Activated CD4-positive, alpha-beta memory T cell treated with anti-CD3 and anti-CD28 coated beads for 36 hours (primary cell): ENCODE measurements at regions not wholly inside any gene's neighbourhood (a gene's known extent, or its start where the extent isn't known, plus 50 kb on each side); places are given as distances from the start of the nearest gene placed in this dataset.
"Not testable (repeated sequence)": the region's sequence is repeated elsewhere in the genome, so short reads cannot be mapped to it uniquely, and the experiment has no call there.

Experiments
- CTCF ChIA-PET: fragments of 350-600 bp; sonication (Branson Sonifier 250); formaldehyde crosslinking; loops from one replicate; lab custom pipeline; 2021; ENCODE audit warnings: antibody characterized with exemption, inconsistent platforms; lab: Charles Lee
- POLR2A ChIA-PET: fragments of 350-600 bp; sonication (Branson Sonifier 250); formaldehyde crosslinking; loops from one replicate; lab custom pipeline; 2021; ENCODE audit warnings: antibody characterized with exemption; lab: Charles Lee
- DNase-seq: peaks from one replicate; pipeline ENCODE4 v3.0.0-alpha.2; 2020
- H3K27ac Mint-ChIP-seq: one replicate; pipeline ENCODE4 v1.8.0; 2021; ENCODE audit warnings: mixed read lengths
- H3K27me3 Mint-ChIP-seq: one replicate; pipeline ENCODE4 v1.8.0; 2021; ENCODE audit warnings: mixed read lengths
- H3K36me3 Mint-ChIP-seq: one replicate; pipeline ENCODE4 v1.8.0; 2021; ENCODE audit warnings: mixed read lengths
- H3K4me1 Mint-ChIP-seq: one replicate; pipeline ENCODE4 v1.8.0; 2021; ENCODE audit warnings: low read depth, mixed read lengths
- H3K4me3 Mint-ChIP-seq: one replicate; pipeline ENCODE4 v1.8.0; 2021; ENCODE audit warnings: mild to moderate bottlenecking, mixed read lengths
- H3K9me3 Mint-ChIP-seq: one replicate; pipeline ENCODE4 v1.8.0; 2021; ENCODE audit warnings: mixed read lengths
- intact Hi-C: fragments of 100-400 bp; cut with micrococcal nuclease; formaldehyde crosslinking; loops from one replicate; pipeline ENCODE4 v1.15.1; 2023

DNA sequence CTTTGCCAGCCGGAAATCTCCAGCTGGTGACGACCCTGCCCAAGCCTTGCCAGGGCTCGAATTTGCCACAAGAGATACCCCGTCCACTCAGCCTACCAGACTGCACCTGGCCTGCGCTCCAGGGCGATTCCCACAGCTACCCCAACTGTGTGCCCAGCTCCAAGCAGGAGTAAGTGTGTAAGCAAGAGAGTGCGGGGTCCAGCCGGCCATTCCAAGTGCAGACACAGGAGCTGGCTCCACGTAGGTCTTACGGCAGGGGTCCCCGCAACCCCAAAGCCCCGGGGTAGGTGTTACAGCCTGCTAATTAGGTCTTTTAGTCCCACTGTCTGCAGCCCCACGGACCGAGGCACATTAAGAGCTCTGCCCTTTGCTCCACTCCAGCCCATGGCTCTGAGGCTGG, 1305.2 kb downstream of the ARAP2 start:
- Mint-ChIP-seq H3K36me3 (no peaks in the 10 kb centered on the region), H3K9me3 (peaks cover under 1% of the 10 kb centered on the region), H3K27me3 (no peaks in the 10 kb centered on the region), H3K4me1 (no peaks in the 10 kb centered on the region), H3K27ac (no peak overlapping the region), H3K4me3 (no peak overlapping the region)
- CTCF ChIA-PET: no interaction called here
- intact Hi-C loops: no loop called here
- POLR2A ChIA-PET: no interaction called here
- DNase-seq: no peak

DNA sequence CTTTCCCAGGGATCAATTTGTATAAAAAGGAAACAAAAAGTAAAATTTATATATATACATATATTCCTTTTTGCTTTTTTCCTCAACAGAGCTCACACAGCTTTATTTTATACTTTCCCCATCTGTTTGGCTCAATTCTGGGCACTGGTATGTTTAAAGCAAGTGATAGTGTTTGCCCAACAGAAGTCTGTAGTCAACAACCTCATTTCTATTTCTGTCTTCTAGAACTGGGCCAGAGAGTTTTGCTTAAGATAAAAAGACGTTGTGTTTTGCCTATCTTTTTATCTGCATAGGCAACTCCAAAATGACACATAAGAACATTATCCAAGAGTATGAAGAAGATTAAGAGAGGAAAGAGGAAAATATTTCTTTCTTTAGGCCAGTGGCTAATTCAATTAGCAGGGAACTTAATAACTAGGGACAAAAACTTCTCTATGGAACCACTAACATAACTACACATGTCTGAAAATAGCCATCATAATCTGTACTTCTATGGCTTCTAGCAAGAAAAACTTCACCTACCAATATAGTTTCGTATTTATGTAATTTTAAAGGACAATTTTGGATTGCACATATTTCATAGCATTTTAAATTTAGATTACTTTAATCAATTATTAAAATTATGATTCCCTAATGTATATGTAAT, 1300.5 kb downstream of the ARAP2 start:
- ChIA-PET CTCF (no interaction called here), POLR2A (no interaction called here)
- Mint-ChIP-seq H3K9me3 (no peaks in the 10 kb centered on the region), H3K27ac (no peak overlapping the region), H3K4me1 (no peaks in the 10 kb centered on the region), H3K27me3 (no peaks in the 10 kb centered on the region), H3K4me3 (no peak overlapping the region), H3K36me3 (no peaks in the 10 kb centered on the region)
- no peak for DNase-seq
- intact Hi-C loops: no loop called here

DNA sequence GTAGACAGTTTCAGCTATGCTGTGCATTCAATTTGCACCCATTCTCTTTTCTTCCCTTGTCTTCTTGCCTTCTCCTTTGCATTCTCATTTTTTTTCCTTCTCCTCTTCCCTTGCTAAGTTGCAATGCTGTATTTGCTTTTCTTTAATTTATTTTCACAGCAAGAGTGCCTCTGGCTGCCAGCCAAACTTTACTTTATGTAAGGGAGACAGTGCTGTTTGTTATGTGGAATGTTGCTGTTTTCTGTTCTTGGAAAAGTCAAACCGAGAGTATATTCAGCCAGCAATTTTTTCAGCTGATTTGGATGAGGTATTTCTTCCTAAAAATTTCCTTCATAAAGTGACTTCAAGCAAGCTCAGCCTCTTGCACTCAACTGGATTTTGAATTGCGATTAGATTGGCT, 1293.4 kb downstream of the ARAP2 start:
- Mint-ChIP-seq H3K9me3 (peaks cover 6% of the 10 kb centered on the region), H3K4me3 (no peak overlapping the region), H3K4me1 (no peaks in the 10 kb centered on the region), H3K36me3 (no peaks in the 10 kb centered on the region), H3K27me3 (no peaks in the 10 kb centered on the region), H3K27ac (no peak overlapping the region)
- ChIA-PET POLR2A (no interaction called here), CTCF (no interaction called here)
- no peak for DNase-seq
- intact Hi-C loops: no loop called here

DNA sequence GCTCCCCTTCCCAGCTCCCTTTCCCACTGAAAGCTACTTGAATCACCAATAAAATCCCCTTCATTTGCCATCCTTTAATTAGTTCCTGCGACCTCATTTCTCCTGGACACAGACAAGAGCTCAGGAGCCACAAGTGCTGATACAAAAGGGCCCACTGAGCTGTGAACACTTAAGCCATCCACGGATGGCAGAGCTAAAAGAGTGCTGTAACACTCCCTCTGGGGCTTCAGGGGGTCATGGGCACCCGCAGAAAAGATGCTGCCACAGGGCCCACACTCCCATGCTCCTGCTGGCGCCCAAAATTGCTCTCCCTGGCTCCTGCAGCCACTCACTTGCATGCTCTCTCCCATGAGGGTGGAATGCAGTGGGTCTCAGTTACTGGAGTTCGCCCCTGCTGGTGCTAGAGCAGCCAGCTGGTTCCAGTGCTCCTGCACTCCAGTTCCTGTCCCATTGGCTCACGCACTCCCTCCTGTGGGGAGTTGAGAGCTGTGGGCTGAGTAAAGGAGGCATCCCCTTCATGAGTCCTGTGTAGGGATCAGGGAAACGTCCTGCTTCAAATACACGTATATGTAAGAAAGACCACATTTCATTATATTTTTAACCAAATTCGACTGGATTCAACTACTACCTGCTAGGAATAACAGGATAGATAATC, 1291.0 kb downstream of the ARAP2 start:
- ChIA-PET CTCF (no interaction called here), POLR2A (interaction anchor here (0.6 kb wide), 1 partner anchor 501 kb away, joined by 3 read pairs; no protein-coding TSS in a partner anchor)
- intact Hi-C loops: no loop called here
- Mint-ChIP-seq H3K27me3 (no peaks in the 10 kb centered on the region), H3K36me3 (no peaks in the 10 kb centered on the region), H3K4me1 (no peaks in the 10 kb centered on the region), H3K9me3 (peaks cover 10% of the 10 kb centered on the region), H3K4me3 (no peak overlapping the region), H3K27ac (no peak overlapping the region)
- no peak for DNase-seq

DNA sequence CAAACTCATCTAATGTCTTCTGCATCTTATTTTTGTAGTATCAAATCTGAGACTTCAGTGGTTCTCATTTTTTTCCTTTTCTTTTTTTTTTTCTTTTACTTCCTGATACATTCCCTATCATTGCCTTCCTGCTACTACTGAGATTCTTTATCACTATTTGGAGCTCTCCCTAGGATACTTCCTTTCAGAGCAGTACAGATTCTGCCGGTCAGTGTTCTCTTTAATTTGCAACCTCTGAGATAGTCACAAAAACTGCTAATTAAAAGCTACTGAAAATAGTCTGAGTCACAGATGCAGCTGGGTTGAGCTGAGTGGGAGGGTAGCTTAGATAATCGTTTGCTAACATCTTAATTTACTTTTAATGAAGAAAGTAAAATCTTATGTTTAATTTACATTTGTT, 1279.7 kb downstream of the ARAP2 start:
- H3K27ac Mint-ChIP-seq: no peak overlapping the region
- H3K9me3 Mint-ChIP-seq: peaks cover 8% of the 10 kb centered on the region
- POLR2A ChIA-PET: no interaction called here
- no peaks in the 10 kb centered on the region for H3K27me3 Mint-ChIP-seq
- CTCF ChIA-PET: no interaction called here
- H3K4me1 Mint-ChIP-seq: no peaks in the 10 kb centered on the region
- intact Hi-C loops: no loop called here
- DNase-seq: no peak
- no peak overlapping the region for H3K4me3 Mint-ChIP-seq
- no peaks in the 10 kb centered on the region for H3K36me3 Mint-ChIP-seq

DNA sequence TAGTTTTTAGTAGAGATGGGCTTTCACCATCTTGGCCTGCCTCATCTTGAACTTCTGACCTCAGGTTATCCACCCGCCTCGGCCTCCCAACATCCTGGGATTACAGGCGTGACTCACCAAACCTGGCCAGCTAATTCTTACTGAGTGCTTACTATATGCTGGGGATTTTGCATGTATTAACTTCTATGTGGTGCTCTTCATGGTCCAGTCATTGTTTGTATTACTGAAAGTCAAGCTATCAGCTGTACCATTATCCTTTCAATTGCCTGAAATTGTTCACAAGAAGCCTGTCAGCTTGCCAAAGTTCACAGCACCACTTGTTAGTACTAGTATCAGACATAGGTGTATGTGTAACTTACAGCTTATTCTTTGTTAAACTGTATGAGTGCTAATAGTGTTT, 1272.1 kb downstream of the ARAP2 start:
- intact Hi-C loops: no loop called here
- DNase-seq: no peak
- POLR2A ChIA-PET: no interaction called here
- no peaks in the 10 kb centered on the region for H3K27me3 Mint-ChIP-seq
- CTCF ChIA-PET: no interaction called here
- H3K4me1 Mint-ChIP-seq: no peaks in the 10 kb centered on the region
- H3K36me3 Mint-ChIP-seq: no peaks in the 10 kb centered on the region
- H3K27ac Mint-ChIP-seq: no peak overlapping the region
- no peak overlapping the region for H3K4me3 Mint-ChIP-seq
- peaks cover 2% of the 10 kb centered on the region for H3K9me3 Mint-ChIP-seq

DNA sequence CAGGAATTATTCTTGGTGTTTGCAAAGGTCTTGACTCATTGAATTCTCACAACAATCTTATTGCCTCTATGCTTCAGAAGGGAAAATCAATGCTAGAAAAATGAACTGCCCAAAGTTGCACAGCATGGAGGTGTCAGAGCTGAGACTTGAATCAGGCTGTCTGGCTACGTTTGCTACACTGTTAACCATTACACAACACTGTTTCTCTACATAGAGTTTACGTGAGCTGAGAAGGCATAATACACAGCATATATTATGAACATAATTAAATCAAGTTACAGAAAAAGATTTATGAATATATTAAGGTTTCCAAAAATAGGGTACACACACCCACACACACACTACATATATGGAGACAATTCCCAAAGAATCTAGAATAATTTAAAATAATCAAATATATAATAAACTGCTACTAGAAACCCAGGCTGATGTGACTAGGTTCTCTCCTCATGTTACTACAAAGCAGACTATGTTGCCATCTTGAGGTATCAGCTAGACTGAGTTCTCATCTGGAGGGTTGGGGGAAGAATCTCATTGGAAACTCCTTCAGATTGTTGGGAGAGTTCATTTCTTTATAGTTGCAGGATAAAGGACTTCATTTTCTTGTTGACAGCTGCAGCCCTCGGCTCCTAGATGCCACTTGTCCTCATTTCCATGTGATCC, 1270.5 kb downstream of the ARAP2 start:
- H3K4me1 Mint-ChIP-seq: no peaks in the 10 kb centered on the region
- ChIA-PET POLR2A (no interaction called here), CTCF (no interaction called here)
- no peak for DNase-seq
- no peaks in the 10 kb centered on the region for H3K27me3 Mint-ChIP-seq
- no peak overlapping the region for H3K4me3 Mint-ChIP-seq
- intact Hi-C loops: no loop called here
- H3K36me3 Mint-ChIP-seq: no peaks in the 10 kb centered on the region
- no peak overlapping the region for H3K27ac Mint-ChIP-seq
- peaks cover 2% of the 10 kb centered on the region for H3K9me3 Mint-ChIP-seq

DNA sequence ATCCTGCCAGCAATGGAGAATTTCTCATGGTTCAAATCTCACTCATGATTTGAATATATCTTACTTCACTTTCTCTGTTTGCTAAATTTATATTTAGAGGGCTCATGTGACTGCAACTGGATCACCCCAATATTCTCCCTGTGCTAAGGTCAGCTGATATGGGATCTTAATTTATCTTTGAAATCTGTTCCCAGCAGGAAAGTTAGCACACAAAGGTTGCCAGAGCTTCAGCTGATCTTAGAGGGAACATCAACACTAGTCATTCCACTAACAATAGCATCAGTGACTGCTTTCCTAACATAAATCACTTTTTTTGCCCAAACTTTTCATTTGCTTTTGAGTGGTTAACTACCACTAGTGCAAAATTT, 1270.0 kb downstream of the ARAP2 start:
- POLR2A ChIA-PET: no interaction called here
- peaks cover 2% of the 10 kb centered on the region for H3K9me3 Mint-ChIP-seq
- no peak overlapping the region for H3K4me3 Mint-ChIP-seq
- no peaks in the 10 kb centered on the region for H3K4me1 Mint-ChIP-seq
- H3K27ac Mint-ChIP-seq: no peak overlapping the region
- CTCF ChIA-PET: no interaction called here
- H3K27me3 Mint-ChIP-seq: no peaks in the 10 kb centered on the region
- no peak for DNase-seq
- H3K36me3 Mint-ChIP-seq: no peaks in the 10 kb centered on the region
- intact Hi-C loops: no loop called here

DNA sequence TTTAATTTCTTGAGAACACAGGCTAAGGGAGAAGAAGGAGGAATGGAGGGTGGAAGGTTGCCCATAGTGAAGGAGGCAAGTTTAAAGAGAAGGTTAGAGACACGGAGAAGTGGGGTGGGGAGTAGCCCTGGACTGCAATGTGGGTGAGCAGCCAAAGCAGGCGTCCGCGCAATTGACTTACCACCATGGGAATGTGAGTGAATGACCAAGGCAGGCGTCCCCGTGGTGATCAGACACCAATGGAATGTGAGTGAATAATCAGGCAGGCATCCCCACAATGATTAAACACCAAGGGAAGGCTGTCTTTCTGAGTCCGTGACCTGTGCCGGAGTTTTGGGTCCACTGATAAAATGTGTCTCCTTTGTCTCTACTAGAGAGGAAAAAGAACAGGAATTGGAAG, 1223.1 kb downstream of the ARAP2 start:
- H3K27ac Mint-ChIP-seq, H3K4me1 Mint-ChIP-seq, intact Hi-C loops, H3K27me3 Mint-ChIP-seq, H3K36me3 Mint-ChIP-seq, POLR2A ChIA-PET, CTCF ChIA-PET, DNase-seq, H3K4me3 Mint-ChIP-seq: not testable (repeated sequence)
- peaks cover 23% of the 10 kb centered on the region for H3K9me3 Mint-ChIP-seq

DNA sequence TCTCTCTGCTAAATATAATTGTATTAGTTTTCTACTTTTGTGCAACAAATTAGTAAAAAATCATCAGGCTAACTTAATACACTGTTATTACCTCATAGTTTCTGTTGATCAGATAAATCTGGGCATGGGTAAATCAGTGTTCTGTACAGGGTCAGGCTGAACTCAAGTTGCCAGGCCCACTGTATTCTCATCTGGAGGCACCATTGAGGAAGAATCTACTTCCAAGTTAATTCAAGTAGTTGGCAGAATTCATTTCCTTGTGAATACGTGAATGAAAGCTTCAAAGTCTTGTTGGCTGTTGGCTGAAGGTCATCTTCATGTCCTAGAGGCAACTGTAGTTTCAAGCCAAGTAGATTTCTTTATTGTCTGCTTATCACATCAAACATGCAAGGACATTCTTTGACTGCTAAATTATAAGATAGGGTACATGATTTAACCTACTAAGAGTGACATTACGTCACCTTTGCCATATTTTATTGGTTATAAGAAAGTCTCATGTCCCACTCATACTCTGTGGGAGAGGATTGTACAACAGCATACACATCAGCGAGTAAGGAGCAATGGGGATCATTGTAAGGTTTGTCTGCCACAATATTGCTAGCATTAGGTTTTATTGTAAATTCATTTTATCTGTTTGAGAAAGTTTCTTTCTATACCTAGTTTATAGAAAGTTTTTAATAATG, 1219.0 kb downstream of the ARAP2 start:
- ChIA-PET POLR2A (no interaction called here), CTCF (no interaction called here)
- no peak for DNase-seq
- Mint-ChIP-seq H3K27me3 (no peaks in the 10 kb centered on the region), H3K4me3 (no peak overlapping the region), H3K9me3 (peaks cover 10% of the 10 kb centered on the region), H3K27ac (no peak overlapping the region), H3K4me1 (no peaks in the 10 kb centered on the region), H3K36me3 (no peaks in the 10 kb centered on the region)
- intact Hi-C loops: no loop called here

DNA sequence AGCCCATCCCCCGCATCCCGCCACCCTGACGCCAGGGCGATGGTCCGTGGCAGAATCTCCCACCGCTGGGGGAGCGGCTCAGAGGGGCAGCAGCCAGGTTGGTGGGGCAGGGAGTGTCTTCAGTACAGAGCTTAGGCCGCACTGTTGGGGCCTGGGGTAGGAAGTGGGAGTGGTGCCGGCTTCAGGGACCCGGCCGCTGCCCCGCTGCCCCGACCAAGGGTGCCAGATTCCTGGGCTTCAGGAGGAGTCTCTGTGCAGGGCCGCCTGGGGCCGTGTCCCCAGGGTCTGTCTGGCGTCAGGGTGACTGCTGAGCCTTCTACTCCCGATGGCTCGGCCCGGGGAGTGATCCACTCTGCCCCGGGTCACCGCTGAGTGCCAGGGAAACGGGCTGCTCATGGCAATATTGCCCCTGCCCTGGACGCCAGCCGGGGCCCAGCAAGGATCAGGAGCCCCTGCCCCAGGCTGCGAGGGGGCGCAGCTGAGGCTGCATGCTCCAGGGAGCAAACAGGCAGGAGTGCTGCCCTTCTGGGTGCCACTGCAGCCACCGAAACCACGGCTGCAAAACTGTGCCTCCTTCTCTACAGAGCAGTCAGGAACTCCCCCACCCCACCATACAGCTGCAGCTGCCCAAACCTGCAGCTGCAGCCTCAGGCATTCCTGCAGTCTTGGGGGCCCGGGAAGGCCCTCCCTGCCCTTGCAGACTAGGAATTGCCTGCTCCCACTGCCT, 1206.1 kb downstream of the ARAP2 start:
- DNase-seq: no peak
- ChIA-PET POLR2A (no interaction called here), CTCF (no interaction called here)
- intact Hi-C loops: no loop called here
- H3K4me1 Mint-ChIP-seq: no peaks in the 10 kb centered on the region
- H3K27me3 Mint-ChIP-seq: no peaks in the 10 kb centered on the region
- H3K27ac Mint-ChIP-seq: no peak overlapping the region
- H3K9me3 Mint-ChIP-seq: peaks cover 9% of the 10 kb centered on the region
- H3K36me3 Mint-ChIP-seq: no peaks in the 10 kb centered on the region
- H3K4me3 Mint-ChIP-seq: no peak overlapping the region

DNA sequence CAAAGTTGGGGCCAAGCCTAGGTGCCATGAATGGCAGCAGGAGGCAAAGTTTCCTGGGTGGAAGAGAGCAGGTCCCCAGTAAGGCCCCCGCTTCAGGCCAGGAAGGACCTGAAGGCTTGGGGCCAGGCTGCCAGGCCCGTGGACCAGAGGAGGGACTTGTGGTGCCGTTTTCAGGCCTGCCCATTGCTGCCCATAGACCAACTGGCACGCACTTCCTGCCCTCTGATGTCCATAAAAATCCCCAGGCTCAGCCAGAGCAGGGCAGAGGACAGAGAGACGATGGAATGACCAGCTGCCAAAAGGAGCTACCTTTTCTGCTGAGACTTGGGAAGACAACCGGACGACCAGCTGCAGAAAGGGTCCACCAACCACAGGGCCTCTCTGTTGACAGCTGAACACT, 1205.5 kb downstream of the ARAP2 start:
- intact Hi-C loops: no loop called here
- H3K36me3 Mint-ChIP-seq: no peaks in the 10 kb centered on the region
- no peak overlapping the region for H3K4me3 Mint-ChIP-seq
- H3K9me3 Mint-ChIP-seq: peaks cover 7% of the 10 kb centered on the region
- no peaks in the 10 kb centered on the region for H3K4me1 Mint-ChIP-seq
- no peak for DNase-seq
- ChIA-PET CTCF (no interaction called here), POLR2A (no interaction called here)
- no peaks in the 10 kb centered on the region for H3K27me3 Mint-ChIP-seq
- no peak overlapping the region for H3K27ac Mint-ChIP-seq
